ENCODE measurements at regions not wholly inside any gene's neighbourhood (a gene's known extent, or its start where the extent isn't known, plus 50 kb on each side); places are given as distances from the start of the nearest gene placed in this dataset.

GRCh38 chr1:87641996-87642395 lies 313.3 kb downstream of the LMO4 start:
- TF ChIP-seq CTCF (IDR thresholded peaks at IDR 0.05), result no peak
- TF ChIP-seq POLR2A (IDR thresholded peaks at IDR 0.05), result no peak

Data from lower leg skin (tissue), 3 donors.